Prostate gland (tissue), 2 donors: ENCODE measurements at regions not wholly inside any gene's neighbourhood (a gene's known extent, or its start where the extent isn't known, plus 50 kb on each side); places are given as distances from the start of the nearest gene placed in this dataset.

Experiments used
- POLR2AphosphoS5 ChIP-seq: sonication (generic); formaldehyde crosslinking; IDR thresholded peaks from one replicate; pipeline ENCODE4 v1.6.1; 2017; ENCODE audit warnings: antibody characterized with exemption
- TF ChIP-seq, protein P1 (sequence below), 4 experiments: fragments of 200-600 bp in 2 of 4; fragments of 450-650 bp in 2 of 4; sonication (generic) in 2 of 4; IDR thresholded peaks; 1 replicate in 3 of 4; 2 replicates in 1 of 4; pipeline ENCODE4 v1.5.1; 2016 to 2019; ENCODE audit warnings: antibody characterized with exemption in 4 of 4, mild to moderate bottlenecking in 2 of 4, moderate library complexity in 2 of 4

DNA sequence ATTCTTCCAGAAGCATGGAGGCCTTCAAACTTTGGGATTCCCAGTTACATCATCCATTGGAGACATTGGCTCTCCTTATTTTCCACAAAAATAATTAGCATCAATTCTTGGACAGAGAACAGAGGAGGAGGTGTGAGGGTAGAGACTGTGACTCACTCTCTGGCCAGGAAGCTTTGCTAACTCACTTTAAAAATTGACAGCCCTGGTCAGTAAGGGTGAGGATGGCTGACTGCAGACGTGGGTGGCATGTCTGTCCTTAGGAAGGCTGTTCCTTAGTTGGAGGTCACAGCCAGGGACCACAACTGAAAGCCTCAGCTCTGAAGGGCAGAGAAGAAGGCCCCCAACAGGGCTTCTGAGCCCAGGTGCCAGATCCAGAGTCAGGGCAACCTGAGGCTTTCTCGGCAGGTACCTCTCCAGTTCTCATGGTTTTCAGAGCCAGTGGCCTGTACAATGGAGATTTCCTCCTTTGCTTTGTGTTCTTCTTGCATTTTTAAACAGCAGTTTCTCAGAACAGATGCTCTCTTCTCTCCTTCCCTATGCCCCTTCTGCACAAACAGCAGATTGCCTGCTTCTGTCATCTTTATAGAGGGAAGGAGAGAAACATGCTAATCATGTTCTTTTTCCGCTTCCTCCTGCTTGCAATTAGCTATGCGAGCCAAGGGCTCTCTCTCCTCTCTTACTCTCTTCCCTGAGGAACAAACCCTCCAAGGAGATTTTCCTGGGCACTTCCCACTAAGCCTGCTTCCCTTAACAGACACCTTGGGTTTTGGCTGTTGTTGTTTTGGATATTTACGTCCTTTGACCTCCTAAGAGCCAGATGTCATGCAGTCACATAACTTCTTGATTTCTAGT is 92.5 kb upstream of the ZNF366 start:
- TF ChIP-seq, protein P1, sequence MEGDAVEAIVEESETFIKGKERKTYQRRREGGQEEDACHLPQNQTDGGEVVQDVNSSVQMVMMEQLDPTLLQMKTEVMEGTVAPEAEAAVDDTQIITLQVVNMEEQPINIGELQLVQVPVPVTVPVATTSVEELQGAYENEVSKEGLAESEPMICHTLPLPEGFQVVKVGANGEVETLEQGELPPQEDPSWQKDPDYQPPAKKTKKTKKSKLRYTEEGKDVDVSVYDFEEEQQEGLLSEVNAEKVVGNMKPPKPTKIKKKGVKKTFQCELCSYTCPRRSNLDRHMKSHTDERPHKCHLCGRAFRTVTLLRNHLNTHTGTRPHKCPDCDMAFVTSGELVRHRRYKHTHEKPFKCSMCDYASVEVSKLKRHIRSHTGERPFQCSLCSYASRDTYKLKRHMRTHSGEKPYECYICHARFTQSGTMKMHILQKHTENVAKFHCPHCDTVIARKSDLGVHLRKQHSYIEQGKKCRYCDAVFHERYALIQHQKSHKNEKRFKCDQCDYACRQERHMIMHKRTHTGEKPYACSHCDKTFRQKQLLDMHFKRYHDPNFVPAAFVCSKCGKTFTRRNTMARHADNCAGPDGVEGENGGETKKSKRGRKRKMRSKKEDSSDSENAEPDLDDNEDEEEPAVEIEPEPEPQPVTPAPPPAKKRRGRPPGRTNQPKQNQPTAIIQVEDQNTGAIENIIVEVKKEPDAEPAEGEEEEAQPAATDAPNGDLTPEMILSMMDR (IDR thresholded peaks at IDR 0.05), result no peak
- no peak for TF ChIP-seq POLR2AphosphoS5
